Upper lobe of left lung (tissue), 6 donors: ENCODE measurements at regions not wholly inside any gene's neighbourhood (a gene's known extent, or its start where the extent isn't known, plus 50 kb on each side); places are given as distances from the start of the nearest gene placed in this dataset.

Experiments
- ATAC-seq, 2 donors: fragments of 200-7000 bp; cut with Tn5 transposase; one replicate each; pipeline ENCODE4 v1.9.1; 2022; ENCODE audit warnings: mild to moderate bottlenecking in 2 of 2, moderate library complexity in 2 of 2; ENCODE audit not compliant: low FRiP score in 2 of 2
- DNase-seq, 2 donors: peaks; one replicate each; pipeline ENCODE4 v3.0.0-alpha.2; 2019 to 2020
- H3K27ac ChIP-seq, 4 donors: fragments of 200-600 bp; sonication (generic); one replicate each; pipeline ENCODE4 v1.5.1; 2016 to 2019
- H3K27me3 ChIP-seq, 4 donors: fragments of 200-600 bp; sonication (generic); one replicate each; pipeline ENCODE4 v1.5.1; 2017 to 2019
- H3K36me3 ChIP-seq, 4 donors: fragments of 200-600 bp; sonication (generic); one replicate each; pipeline ENCODE4 v1.5.1; 2016 to 2019
- H3K4me1 ChIP-seq, 4 donors: fragments of 200-600 bp; sonication (generic); one replicate each; pipeline ENCODE4 v1.5.1; 2018 to 2019
- H3K4me3 ChIP-seq, 4 donors: fragments of 200-600 bp; sonication (generic); one replicate each; pipeline ENCODE4 v1.5.1; 2017 to 2019; ENCODE audit warnings: mild to moderate bottlenecking in 2 of 4, moderate library complexity in 1 of 4
- H3K9me3 ChIP-seq, 4 donors: fragments of 200-600 bp; sonication (generic); one replicate each; pipeline ENCODE4 v1.5.1; 2018 to 2019
- EP300 ChIP-seq, 4 donors: sonication (generic); formaldehyde crosslinking; IDR thresholded peaks; one replicate each; pipeline ENCODE4 v1.5.1; 2017; ENCODE audit warnings: antibody characterized with exemption in 4 of 4, control low read depth in 2 of 4
- POLR2A ChIP-seq, 4 donors: fragments of 450-650 bp; IDR thresholded peaks; one replicate each; pipeline ENCODE4 v1.5.1; 2016 to 2017; ENCODE audit warnings: antibody characterized with exemption in 4 of 4, mild to moderate bottlenecking in 2 of 4
- POLR2AphosphoS5 ChIP-seq, 2 donors: sonication (generic); formaldehyde crosslinking; IDR thresholded peaks; one replicate each; pipeline ENCODE4 v1.5.1; 2017; ENCODE audit warnings: antibody characterized with exemption in 2 of 2
- WGBS, 2 donors: methylation state at CpG; one replicate each; pipeline ENCODE4 v1.1.5; 2017 to 2018; 5-methylcytosine and 5-hydroxymethylcytosine counted together
- TF ChIP-seq, protein P1 (sequence below), 6 experiments: fragments of 450-650 bp in 4 of 6; fragments of 200-600 bp in 2 of 6; sonication (generic) in 2 of 6; IDR thresholded peaks; one replicate each; pipeline ENCODE4 v1.5.1; 2016 to 2019; ENCODE audit warnings: antibody characterized with exemption in 6 of 6
- donor health status: DM: no; HTN: no; CAD: no; lungs with moderate emphysema.
- donor health status: DM: no; HTN: yes; CAD: no; lungs with severe emphysema.

DNA sequence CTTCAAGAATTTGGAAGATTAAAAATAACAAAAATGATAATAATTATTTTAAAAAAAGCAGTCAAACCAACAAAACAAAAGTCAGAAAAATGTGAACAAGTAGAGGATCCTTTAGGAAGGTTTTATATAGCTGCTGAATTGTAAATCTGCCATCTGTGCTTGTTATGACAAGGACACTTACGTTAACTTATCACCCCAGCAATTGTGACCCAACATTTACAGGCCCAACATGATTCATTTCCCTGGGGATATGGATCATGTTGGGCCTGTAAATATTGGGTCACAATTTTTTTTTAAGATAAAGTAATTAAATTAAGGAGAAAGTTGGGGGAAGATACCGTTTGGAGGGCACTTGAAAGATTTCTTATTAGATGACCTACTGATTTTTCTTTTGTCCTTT, 261.4 kb upstream of the HABP2 start:
- no peaks in the 10 kb centered on the region for H3K27me3 ChIP-seq
- DNase-seq (no peak), ATAC-seq (no peak)
- peaks cover 0 to 6% (median 4%) of the 10 kb centered on the region in 4 donors for H3K4me1 ChIP-seq
- no peaks in the 10 kb centered on the region for H3K36me3 ChIP-seq
- TF ChIP-seq, protein P1, sequence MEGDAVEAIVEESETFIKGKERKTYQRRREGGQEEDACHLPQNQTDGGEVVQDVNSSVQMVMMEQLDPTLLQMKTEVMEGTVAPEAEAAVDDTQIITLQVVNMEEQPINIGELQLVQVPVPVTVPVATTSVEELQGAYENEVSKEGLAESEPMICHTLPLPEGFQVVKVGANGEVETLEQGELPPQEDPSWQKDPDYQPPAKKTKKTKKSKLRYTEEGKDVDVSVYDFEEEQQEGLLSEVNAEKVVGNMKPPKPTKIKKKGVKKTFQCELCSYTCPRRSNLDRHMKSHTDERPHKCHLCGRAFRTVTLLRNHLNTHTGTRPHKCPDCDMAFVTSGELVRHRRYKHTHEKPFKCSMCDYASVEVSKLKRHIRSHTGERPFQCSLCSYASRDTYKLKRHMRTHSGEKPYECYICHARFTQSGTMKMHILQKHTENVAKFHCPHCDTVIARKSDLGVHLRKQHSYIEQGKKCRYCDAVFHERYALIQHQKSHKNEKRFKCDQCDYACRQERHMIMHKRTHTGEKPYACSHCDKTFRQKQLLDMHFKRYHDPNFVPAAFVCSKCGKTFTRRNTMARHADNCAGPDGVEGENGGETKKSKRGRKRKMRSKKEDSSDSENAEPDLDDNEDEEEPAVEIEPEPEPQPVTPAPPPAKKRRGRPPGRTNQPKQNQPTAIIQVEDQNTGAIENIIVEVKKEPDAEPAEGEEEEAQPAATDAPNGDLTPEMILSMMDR (IDR thresholded peaks at IDR 0.05), result no peak
- TF ChIP-seq POLR2AphosphoS5 (IDR thresholded peaks at IDR 0.05) (no peak), EP300 (IDR thresholded peaks at IDR 0.05) (no peak), POLR2A (IDR thresholded peaks at IDR 0.05) (no peak)
- no peaks in the 10 kb centered on the region for H3K9me3 ChIP-seq
- H3K27ac ChIP-seq, result no peak overlapping the region
- WGBS, 2 donors, result 75 to 77% methylated on average over 2 of the region's 2 CpGs
- no peak overlapping the region for H3K4me3 ChIP-seq

DNA sequence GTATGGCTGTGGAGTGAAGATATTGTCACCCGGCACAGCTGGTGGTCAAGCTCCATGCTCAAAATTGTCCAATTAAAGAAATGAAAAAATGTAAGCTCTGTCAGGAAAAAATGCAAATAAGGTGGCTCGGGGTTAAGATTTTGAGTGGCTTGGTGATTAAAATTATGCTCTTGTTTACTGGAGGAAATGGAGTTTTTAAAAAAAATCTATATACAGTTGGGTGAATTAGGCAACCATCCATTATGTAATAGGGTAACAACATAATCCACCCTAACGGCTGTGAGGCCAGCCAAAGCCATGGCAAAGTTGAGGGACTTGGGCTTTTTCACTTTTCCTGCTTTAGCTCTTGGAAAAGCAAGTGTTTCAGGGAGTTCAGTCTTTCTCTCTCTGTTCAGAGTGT, 260.8 kb upstream of the HABP2 start:
- WGBS, 2 donors, result 56 to 65% methylated on average over 3 of the region's 3 CpGs
- no peak for DNase-seq

DNA sequence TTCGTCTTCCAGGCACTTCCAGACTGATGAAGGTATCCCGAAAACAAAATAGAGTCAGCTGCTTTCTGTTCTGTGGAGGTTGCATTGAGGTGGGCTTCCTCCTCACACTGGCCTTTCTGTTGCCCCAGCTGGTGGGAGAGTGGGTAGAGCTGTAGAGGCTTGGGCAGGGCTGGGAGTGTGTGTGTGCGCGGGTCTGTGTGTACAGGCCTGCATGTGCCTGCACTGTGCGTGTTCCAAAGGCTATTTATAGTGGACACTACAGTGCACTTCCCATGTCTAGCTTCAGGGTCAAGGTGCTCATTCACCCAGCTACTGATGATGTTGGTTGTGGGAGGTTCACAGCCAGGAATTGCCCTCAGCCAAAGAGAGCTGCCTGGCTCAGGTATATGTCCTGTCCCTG, 260.1 kb upstream of the HABP2 start:
- H3K27ac ChIP-seq, result no peak overlapping the region
- H3K36me3 ChIP-seq, result no peaks in the 10 kb centered on the region
- TF ChIP-seq POLR2A (IDR thresholded peaks at IDR 0.05), result no peak
- no peak for TF ChIP-seq EP300 (IDR thresholded peaks at IDR 0.05)
- TF ChIP-seq, protein P1 (IDR thresholded peaks at IDR 0.05), result no peak
- TF ChIP-seq POLR2AphosphoS5 (IDR thresholded peaks at IDR 0.05), result no peak
- no peaks in the 10 kb centered on the region for H3K27me3 ChIP-seq
- no peaks in the 10 kb centered on the region for H3K9me3 ChIP-seq
- ATAC-seq (peak in 1 of 2 donors; percentile 84), DNase-seq (no peak)
- no peak overlapping the region for H3K4me3 ChIP-seq
- peaks cover 0 to 6% (median 4%) of the 10 kb centered on the region in 4 donors for H3K4me1 ChIP-seq
- WGBS, 2 donors, result 93 to 100% methylated on average over 3 to 5 of the region's 5 CpGs

More for the DNA sequence above, 260.8 kb upstream of the HABP2 start:
- ATAC-seq, result no peak
- Histone ChIP-seq H3K27ac (no peak overlapping the region), H3K4me3 (no peak overlapping the region), H3K36me3 (no peaks in the 10 kb centered on the region), H3K4me1 (peaks cover 0 to 6% (median 4%) of the 10 kb centered on the region in 4 donors), H3K27me3 (no peaks in the 10 kb centered on the region), H3K9me3 (no peaks in the 10 kb centered on the region)
- TF ChIP-seq EP300 (IDR thresholded peaks at IDR 0.05), result no peak
- TF ChIP-seq, protein P1 (IDR thresholded peaks at IDR 0.05), result no peak
- TF ChIP-seq POLR2AphosphoS5 (IDR thresholded peaks at IDR 0.05), result no peak
- TF ChIP-seq POLR2A (IDR thresholded peaks at IDR 0.05), result no peak

DNA sequence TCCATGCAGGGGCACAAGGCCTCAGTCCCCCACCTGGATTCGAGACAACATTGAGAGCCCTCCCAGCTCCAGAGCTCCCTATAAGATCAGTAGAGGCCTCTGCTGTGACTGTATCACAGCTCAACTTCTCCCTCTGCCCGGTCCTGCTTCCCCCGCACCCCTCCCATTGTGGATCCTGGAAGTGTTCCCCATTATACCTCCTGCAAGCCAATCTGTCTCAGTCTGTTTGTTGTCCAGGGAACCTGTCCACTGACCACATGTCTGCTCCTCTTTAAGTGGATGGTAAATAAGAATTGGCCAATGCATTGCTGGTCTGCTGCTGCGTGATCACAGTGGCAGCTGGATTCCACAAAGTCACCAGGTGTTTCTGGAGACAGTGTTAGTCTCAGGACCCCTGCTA, 259.7 kb upstream of the HABP2 start:
- ATAC-seq, result no peak
- Histone ChIP-seq H3K27ac (no peak overlapping the region), H3K4me1 (peaks cover 0 to 6% (median 4%) of the 10 kb centered on the region in 4 donors), H3K36me3 (no peaks in the 10 kb centered on the region), H3K4me3 (no peak overlapping the region), H3K9me3 (no peaks in the 10 kb centered on the region), H3K27me3 (no peaks in the 10 kb centered on the region)
- WGBS, 2 donors, result 60 to 80% methylated on average over 3 to 4 of the region's 4 CpGs
- TF ChIP-seq POLR2AphosphoS5 (IDR thresholded peaks at IDR 0.05) (no peak), EP300 (IDR thresholded peaks at IDR 0.05) (no peak), POLR2A (IDR thresholded peaks at IDR 0.05) (no peak)
- TF ChIP-seq, protein P1 (IDR thresholded peaks at IDR 0.05), result no peak
- DNase-seq, result no peak

DNA sequence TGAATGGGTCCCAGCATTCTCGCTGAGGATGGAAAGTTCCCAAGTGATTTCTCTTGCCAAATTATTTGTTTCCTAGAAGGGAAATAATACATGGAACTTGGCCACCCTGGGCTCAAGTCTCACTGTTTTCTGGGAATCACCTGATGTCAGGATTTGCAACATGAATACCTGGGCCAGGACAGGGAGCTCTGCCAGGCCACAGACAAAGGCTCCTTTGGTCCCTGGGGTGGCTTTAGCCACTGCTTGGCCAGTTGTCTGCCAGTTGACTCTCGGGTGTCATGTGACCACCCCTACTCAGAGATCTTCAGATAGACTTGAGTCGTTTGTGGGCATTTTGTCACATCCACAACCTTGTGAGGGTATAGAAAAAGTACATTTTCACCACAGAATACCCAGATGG, 258.0 kb upstream of the HABP2 start:
- ATAC-seq, result no peak
- H3K4me3 ChIP-seq, result no peak overlapping the region
- TF ChIP-seq, protein P1 (IDR thresholded peaks at IDR 0.05), result no peak
- TF ChIP-seq POLR2A (IDR thresholded peaks at IDR 0.05) (no peak), EP300 (IDR thresholded peaks at IDR 0.05) (no peak), POLR2AphosphoS5 (IDR thresholded peaks at IDR 0.05) (no peak)
- H3K27ac ChIP-seq, result no peak overlapping the region
- no peaks in the 10 kb centered on the region for H3K27me3 ChIP-seq
- no peak for DNase-seq
- no peaks in the 10 kb centered on the region for H3K9me3 ChIP-seq
- H3K4me1 ChIP-seq, result peaks cover 0 to 6% (median 4%) of the 10 kb centered on the region in 4 donors
- WGBS, 2 donors, result 88 to 90% methylated on average over 3 of the region's 3 CpGs
- no peaks in the 10 kb centered on the region for H3K36me3 ChIP-seq
